IMR-90 (cell line): ENCODE measurements at regions not wholly inside any gene's neighbourhood (a gene's known extent, or its start where the extent isn't known, plus 50 kb on each side); places are given as distances from the start of the nearest gene placed in this dataset.

Experiments used
- ATAC-seq: fragments of 200-7000 bp; cut with Tn5 transposase; 2 replicates; pipeline ENCODE4 v1.9.1; 2020; ENCODE audit warnings: low read depth, mild to moderate bottlenecking, moderate library complexity
- BruUV-seq: library from RNA; stranded (reverse); fragments of 400-500 nt; replicated peaks from 2 replicates; lab custom pipeline; 2021; lab: Mats Ljungman, UMichigan
- CTCF ChIA-PET: fragments of 300-600 bp; formaldehyde crosslinking; extraction: SDS; loops from one replicate; lab custom pipeline; 2021; ENCODE audit warnings: antibody characterized with exemption; lab: Yijun Ruan, JAX
- POLR2A ChIA-PET: fragments of 300-600 bp; sonication (Branson Sonifier 250); formaldehyde crosslinking; loops from one replicate; lab custom pipeline; 2022; ENCODE audit warnings: antibody characterized with exemption; ENCODE audit not compliant: unreplicated experiment; lab: Charles Lee
- DNase-seq: peaks from one replicate; pipeline ENCODE4 v3.0.0; 2013
- H2AFZ ChIP-seq: replicated peaks from 2 replicates; pipeline ENCODE3; 2013; ENCODE audit warnings: low read length, mild to moderate bottlenecking; ENCODE audit not compliant: poor library complexity
- H2AK5ac ChIP-seq: 2 replicates; pipeline ENCODE4 v1.6.1; 2013; ENCODE audit warnings: low read depth, low read length, inconsistent platforms
- H2AK9ac ChIP-seq: replicated peaks from 2 replicates; pipeline ENCODE3; 2013; ENCODE audit warnings: mild to moderate bottlenecking, low read depth, low read length, moderate library complexity; ENCODE audit not compliant: poor library complexity
- H2BK120ac ChIP-seq: 2 replicates; pipeline ENCODE4 v1.6.1; 2013; ENCODE audit warnings: low read depth, low read length, inconsistent platforms
- H2BK15ac ChIP-seq: 3 replicates; pipeline ENCODE4 v1.6.1; 2013; ENCODE audit warnings: low read depth, low read length, inconsistent platforms
- H2BK20ac ChIP-seq: 2 replicates; pipeline ENCODE4 v1.6.1; 2013; ENCODE audit warnings: low read depth, mild to moderate bottlenecking, inconsistent platforms, low read length, moderate library complexity
- H2BK5ac ChIP-seq: 2 replicates; pipeline ENCODE4 v1.6.1; 2013; ENCODE audit warnings: mild to moderate bottlenecking, low read depth, low read length, inconsistent platforms; ENCODE audit not compliant: poor library complexity, severe bottlenecking
- H3K14ac ChIP-seq: replicated peaks from 2 replicates; pipeline ENCODE4 v1.6.1; 2013; ENCODE audit warnings: low read depth, low read length, inconsistent platforms
- H3K18ac ChIP-seq: 2 replicates; pipeline ENCODE4 v1.6.1; 2013; ENCODE audit warnings: low read depth, low read length, control low read depth
- H3K23ac ChIP-seq: 2 replicates; pipeline ENCODE4 v1.6.1; 2013; ENCODE audit warnings: low read depth, low read length, inconsistent platforms
- H3K27ac ChIP-seq: 2 replicates; pipeline ENCODE4 v1.5.1; 2013; ENCODE audit warnings: mild to moderate bottlenecking, control low read depth, low read length; ENCODE audit not compliant: insufficient read depth
- H3K27me3 ChIP-seq: 2 replicates; pipeline ENCODE4 v1.6.1; 2013; ENCODE audit warnings: low read length; ENCODE audit not compliant: control insufficient read depth, insufficient read depth
- H3K36me3 ChIP-seq: 2 replicates; pipeline ENCODE4 v1.6.1; 2013; ENCODE audit warnings: low read length, mixed read lengths; ENCODE audit not compliant: control insufficient read depth, insufficient read depth
- H3K4ac ChIP-seq: 2 replicates; pipeline ENCODE4 v1.6.1; 2013; ENCODE audit warnings: low read depth, low read length, inconsistent platforms
- H3K4me1 ChIP-seq: 2 replicates; pipeline ENCODE4 v1.6.1; 2013; ENCODE audit warnings: low read length, mixed read lengths; ENCODE audit not compliant: control insufficient read depth, insufficient read depth
- H3K4me2 ChIP-seq: 2 replicates; pipeline ENCODE4 v1.6.1; 2013; ENCODE audit warnings: low read depth, mild to moderate bottlenecking, control low read depth, low read length, moderate library complexity
- H3K4me3 ChIP-seq: 2 replicates; pipeline ENCODE4 v1.5.1; 2013; ENCODE audit warnings: low read depth, mild to moderate bottlenecking, control low read depth, low read length, moderate library complexity; ENCODE audit not compliant: insufficient read depth
- H3K56ac ChIP-seq: 2 replicates; pipeline ENCODE4 v1.6.1; 2013; ENCODE audit warnings: low read length, inconsistent platforms; ENCODE audit not compliant: insufficient read depth; ENCODE audit errors: extremely low read depth
- H3K79me1 ChIP-seq, 2 experiments: 2 replicates each; pipeline ENCODE4 v1.6.1; 2013; ENCODE audit warnings: low read length in 2 of 2, inconsistent platforms in 1 of 2, low read depth in 1 of 2
- H3K9ac ChIP-seq: 2 replicates; pipeline ENCODE4 v1.6.1; 2013; ENCODE audit warnings: low read depth, low read length, control low read depth
- H3K9me1 ChIP-seq: 2 replicates; pipeline ENCODE4 v1.6.1; 2013; ENCODE audit warnings: low read length, inconsistent platforms; ENCODE audit not compliant: insufficient read depth
- H3K9me3 ChIP-seq: 2 replicates; pipeline ENCODE4 v1.6.1; 2013; ENCODE audit warnings: low read length; ENCODE audit not compliant: control insufficient read depth, insufficient read depth
- H4K20me1 ChIP-seq: 2 replicates; pipeline ENCODE4 v1.6.1; 2013; ENCODE audit warnings: low read length, inconsistent platforms; ENCODE audit not compliant: insufficient read depth
- H4K5ac ChIP-seq: 2 replicates; pipeline ENCODE4 v1.6.1; 2013; ENCODE audit warnings: mild to moderate bottlenecking, low read depth, low read length, control low read depth
- H4K8ac ChIP-seq, 2 experiments: 2 replicates each; pipeline ENCODE4 v1.6.1; 2013; ENCODE audit warnings: low read depth in 2 of 2, low read length in 2 of 2, control low read depth in 1 of 2, inconsistent platforms in 1 of 2
- H4K91ac ChIP-seq: 2 replicates; pipeline ENCODE4 v1.6.1; 2013; ENCODE audit warnings: low read depth, low read length, inconsistent platforms; ENCODE audit not compliant: insufficient read depth
- BHLHE40 ChIP-seq: fragments of 150-350 bp; IDR thresholded peaks from 2 replicates; pipeline ENCODE4 v1.6.1; 2016; ENCODE audit warnings: mild to moderate bottlenecking, low read depth, low read length
- CHD1 ChIP-seq: IDR thresholded peaks from 2 replicates; pipeline ENCODE4 v1.6.1; 2012; ENCODE audit warnings: low read depth, low read length, improper control_type of control experiment
- FOS ChIP-seq: fragments of 150-350 bp; IDR thresholded peaks from 2 replicates; pipeline ENCODE4 v1.6.1; 2016; ENCODE audit warnings: low read depth, low read length
- MXI1 ChIP-seq: IDR thresholded peaks from 2 replicates; pipeline ENCODE4 v1.6.1; 2012; ENCODE audit warnings: low read depth, mild to moderate bottlenecking, low read length, moderate library complexity, borderline replicate concordance
- RAD21 ChIP-seq: IDR thresholded peaks from 2 replicates; pipeline ENCODE4 v1.6.1; 2012; ENCODE audit warnings: low read length, improper control_type of control experiment
- RCOR1 ChIP-seq: IDR thresholded peaks from 2 replicates; pipeline ENCODE4 v1.6.1; 2012; ENCODE audit warnings: mild to moderate bottlenecking, low read length, improper control_type of control experiment; ENCODE audit not compliant: insufficient replicate concordance
- SMC3 ChIP-seq: fragments of 150-350 bp; IDR thresholded peaks from 2 replicates; pipeline ENCODE4 v1.6.1; 2016; ENCODE audit warnings: low read depth, mild to moderate bottlenecking, antibody characterized with exemption, low read length, moderate library complexity
- WGBS, 2 experiments: methylation state at CpG; one replicate each; pipeline versions ENCODE4 v1.1.5 to v1.1.7; 2013; ENCODE audit warnings: missing lambda C conversion rate in 2 of 2; ENCODE audit not compliant: insufficient read length in 1 of 2; ENCODE audit errors: extremely low coverage in 2 of 2; 5-methylcytosine and 5-hydroxymethylcytosine counted together
- dilution Hi-C: fragments of 300-500 bp; cut with HindIII; formaldehyde crosslinking; loops from one replicate; pipeline ENCODE4 v1.14.3; 2018; ENCODE audit warnings: low sequenced_read_pairs; ENCODE audit not compliant: unreplicated experiment
- in situ Hi-C: fragments of 300-500 bp; cut with MboI; formaldehyde crosslinking; loops from 3 replicates; pipeline ENCODE4 v1.14.3; 2019; ENCODE audit warnings: low sequenced_read_pairs, inconsistent platforms, mixed read lengths
- intact Hi-C: fragments of 100-400 bp; cut with micrococcal nuclease; formaldehyde crosslinking; loops from 2 replicates; pipeline ENCODE4 v1.10.0; 2022
- TF ChIP-seq, protein P1 (sequence below): fragments of 150-350 bp; IDR thresholded peaks from 2 replicates; pipeline ENCODE4 v1.6.1; 2016; ENCODE audit warnings: low read depth, mild to moderate bottlenecking, low read length, moderate library complexity, borderline replicate concordance
- TF ChIP-seq, protein P2 (sequence below): conservative IDR thresholded peaks from 2 replicates; pipeline ENCODE4 v1.5.1; 2012; ENCODE audit warnings: mild to moderate bottlenecking, low read depth, low read length, improper control_type of control experiment

DNA sequence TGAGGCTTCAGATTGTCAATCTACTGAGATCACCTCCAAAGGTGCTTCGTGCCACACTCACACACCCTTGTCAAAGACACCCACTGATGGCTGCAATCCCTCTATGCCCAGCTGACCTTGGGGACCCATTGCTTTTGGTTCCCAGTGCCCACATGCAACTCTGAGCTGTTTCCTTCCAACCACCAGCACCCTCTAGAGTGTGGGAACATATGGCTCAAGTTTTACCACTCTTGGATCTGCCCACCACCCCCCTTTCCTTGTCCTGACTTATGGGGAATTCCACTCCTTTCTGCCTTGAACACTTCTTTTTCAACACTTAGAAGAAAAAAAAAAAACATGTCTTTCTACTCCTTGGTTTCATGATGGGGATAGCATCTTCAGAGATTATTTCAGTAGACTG, 360.2 kb downstream of the ENC1 start:
- no peaks in the 10 kb centered on the region for H3K9me3 ChIP-seq
- CTCF ChIA-PET: no interaction called here
- no peaks in the 10 kb centered on the region for H3K9me1 ChIP-seq
- H3K4me1 ChIP-seq: no peaks in the 10 kb centered on the region
- no peak overlapping the region for H2BK15ac ChIP-seq
- H2BK120ac ChIP-seq: no peak overlapping the region
- no peak overlapping the region for H2AK9ac ChIP-seq
- H3K18ac ChIP-seq: no peak overlapping the region
- H3K23ac ChIP-seq: no peak overlapping the region
- no peak overlapping the region for H3K9ac ChIP-seq
- H4K20me1 ChIP-seq: no peaks in the 10 kb centered on the region
- no peak overlapping the region for H2AFZ ChIP-seq
- H4K8ac ChIP-seq: no peak overlapping the region
- TF ChIP-seq, protein P1, sequence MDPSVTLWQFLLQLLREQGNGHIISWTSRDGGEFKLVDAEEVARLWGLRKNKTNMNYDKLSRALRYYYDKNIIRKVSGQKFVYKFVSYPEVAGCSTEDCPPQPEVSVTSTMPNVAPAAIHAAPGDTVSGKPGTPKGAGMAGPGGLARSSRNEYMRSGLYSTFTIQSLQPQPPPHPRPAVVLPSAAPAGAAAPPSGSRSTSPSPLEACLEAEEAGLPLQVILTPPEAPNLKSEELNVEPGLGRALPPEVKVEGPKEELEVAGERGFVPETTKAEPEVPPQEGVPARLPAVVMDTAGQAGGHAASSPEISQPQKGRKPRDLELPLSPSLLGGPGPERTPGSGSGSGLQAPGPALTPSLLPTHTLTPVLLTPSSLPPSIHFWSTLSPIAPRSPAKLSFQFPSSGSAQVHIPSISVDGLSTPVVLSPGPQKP: no peak
- no peak for TF ChIP-seq RAD21
- TF ChIP-seq SMC3: no peak
- no peak for TF ChIP-seq RCOR1
- TF ChIP-seq CHD1: no peak
- no peak for TF ChIP-seq MXI1
- TF ChIP-seq, protein P2, sequence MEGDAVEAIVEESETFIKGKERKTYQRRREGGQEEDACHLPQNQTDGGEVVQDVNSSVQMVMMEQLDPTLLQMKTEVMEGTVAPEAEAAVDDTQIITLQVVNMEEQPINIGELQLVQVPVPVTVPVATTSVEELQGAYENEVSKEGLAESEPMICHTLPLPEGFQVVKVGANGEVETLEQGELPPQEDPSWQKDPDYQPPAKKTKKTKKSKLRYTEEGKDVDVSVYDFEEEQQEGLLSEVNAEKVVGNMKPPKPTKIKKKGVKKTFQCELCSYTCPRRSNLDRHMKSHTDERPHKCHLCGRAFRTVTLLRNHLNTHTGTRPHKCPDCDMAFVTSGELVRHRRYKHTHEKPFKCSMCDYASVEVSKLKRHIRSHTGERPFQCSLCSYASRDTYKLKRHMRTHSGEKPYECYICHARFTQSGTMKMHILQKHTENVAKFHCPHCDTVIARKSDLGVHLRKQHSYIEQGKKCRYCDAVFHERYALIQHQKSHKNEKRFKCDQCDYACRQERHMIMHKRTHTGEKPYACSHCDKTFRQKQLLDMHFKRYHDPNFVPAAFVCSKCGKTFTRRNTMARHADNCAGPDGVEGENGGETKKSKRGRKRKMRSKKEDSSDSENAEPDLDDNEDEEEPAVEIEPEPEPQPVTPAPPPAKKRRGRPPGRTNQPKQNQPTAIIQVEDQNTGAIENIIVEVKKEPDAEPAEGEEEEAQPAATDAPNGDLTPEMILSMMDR: no peak
- no peak for TF ChIP-seq BHLHE40
- no peak for TF ChIP-seq FOS
- POLR2A ChIA-PET: no interaction called here
- no peak overlapping the region for H3K27ac ChIP-seq
- DNase-seq (no peak), ATAC-seq (no peak)
- H3K56ac ChIP-seq: no peak overlapping the region
- BruUV-seq: no TSS peak
- no peaks in the 10 kb centered on the region for H3K36me3 ChIP-seq
- no peak overlapping the region for H3K4me3 ChIP-seq
- H3K4me2 ChIP-seq: no peak overlapping the region
- intact Hi-C loops (no loop called here), in situ Hi-C loops (no loop called here), dilution Hi-C loops (no loop called here)
- H4K91ac ChIP-seq: no peak overlapping the region
- H3K4ac ChIP-seq: no peak overlapping the region
- no peaks in the 10 kb centered on the region for H3K79me1 ChIP-seq
- H2AK5ac ChIP-seq: no peak overlapping the region
- no peak overlapping the region for H2BK5ac ChIP-seq
- no CpG with 5 or more reads among the region's 1 CpG for WGBS, 2 experiments
- H2BK20ac ChIP-seq: no peak overlapping the region
- no peak overlapping the region for H4K5ac ChIP-seq
- H3K27me3 ChIP-seq: peaks cover 5% of the 10 kb centered on the region
- no peak overlapping the region for H3K14ac ChIP-seq
